ENCODE measurements at regions not wholly inside any gene's neighbourhood (a gene's known extent, or its start where the extent isn't known, plus 50 kb on each side); places are given as distances from the start of the nearest gene placed in this dataset.

DNA sequence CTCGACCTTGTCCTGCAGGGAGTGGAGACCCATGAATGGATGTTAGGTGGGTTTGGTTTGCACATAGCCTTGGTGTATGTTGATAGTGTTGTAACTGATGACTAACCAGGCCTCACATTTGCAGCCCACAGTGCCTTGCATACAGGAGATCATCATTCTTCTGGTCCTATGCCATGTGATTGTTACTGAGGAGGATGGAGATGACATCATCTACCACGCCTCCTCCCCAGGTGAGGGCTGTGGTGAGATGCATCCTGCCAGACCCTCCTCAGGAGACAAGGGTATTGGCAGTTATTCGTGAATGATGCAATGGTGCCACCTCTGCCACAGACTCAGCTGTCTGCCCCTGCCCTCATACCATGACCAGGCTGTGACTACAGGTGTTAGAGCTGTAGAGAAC lies 1294.1 kb downstream of the UQCRFS1 start:
- TF ChIP-seq MXD4 (CRISPR knock-in tag; IDR thresholded peaks at IDR 0.05; ENCODE audit: borderline replicate concordance) (no peak), TCF7 (CRISPR knock-in tag; IDR thresholded peaks at IDR 0.05; ENCODE audit: low read depth) (no peak), ZNF219 (CRISPR knock-in tag; IDR thresholded peaks at IDR 0.05; ENCODE audit: borderline replicate concordance) (no peak), NR2C2 (CRISPR knock-in tag; IDR thresholded peaks at IDR 0.05) (no peak), ESRRA (CRISPR knock-in tag; IDR thresholded peaks at IDR 0.05; ENCODE audit: borderline replicate concordance) (no peak), JUN (CRISPR knock-in tag; IDR thresholded peaks at IDR 0.05) (no peak), ELF4 (CRISPR knock-in tag; IDR thresholded peaks at IDR 0.05; ENCODE audit: low read depth) (no peak), NFYB (CRISPR knock-in tag; conservative IDR thresholded peaks at IDR 0.05; ENCODE audit: low read depth) (no peak)
- TF ChIP-seq, protein P1, sequence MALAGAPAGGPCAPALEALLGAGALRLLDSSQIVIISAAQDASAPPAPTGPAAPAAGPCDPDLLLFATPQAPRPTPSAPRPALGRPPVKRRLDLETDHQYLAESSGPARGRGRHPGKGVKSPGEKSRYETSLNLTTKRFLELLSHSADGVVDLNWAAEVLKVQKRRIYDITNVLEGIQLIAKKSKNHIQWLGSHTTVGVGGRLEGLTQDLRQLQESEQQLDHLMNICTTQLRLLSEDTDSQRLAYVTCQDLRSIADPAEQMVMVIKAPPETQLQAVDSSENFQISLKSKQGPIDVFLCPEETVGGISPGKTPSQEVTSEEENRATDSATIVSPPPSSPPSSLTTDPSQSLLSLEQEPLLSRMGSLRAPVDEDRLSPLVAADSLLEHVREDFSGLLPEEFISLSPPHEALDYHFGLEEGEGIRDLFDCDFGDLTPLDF (CRISPR knock-in tag; IDR thresholded peaks at IDR 0.05) = no peak
- TF ChIP-seq, protein P2, sequence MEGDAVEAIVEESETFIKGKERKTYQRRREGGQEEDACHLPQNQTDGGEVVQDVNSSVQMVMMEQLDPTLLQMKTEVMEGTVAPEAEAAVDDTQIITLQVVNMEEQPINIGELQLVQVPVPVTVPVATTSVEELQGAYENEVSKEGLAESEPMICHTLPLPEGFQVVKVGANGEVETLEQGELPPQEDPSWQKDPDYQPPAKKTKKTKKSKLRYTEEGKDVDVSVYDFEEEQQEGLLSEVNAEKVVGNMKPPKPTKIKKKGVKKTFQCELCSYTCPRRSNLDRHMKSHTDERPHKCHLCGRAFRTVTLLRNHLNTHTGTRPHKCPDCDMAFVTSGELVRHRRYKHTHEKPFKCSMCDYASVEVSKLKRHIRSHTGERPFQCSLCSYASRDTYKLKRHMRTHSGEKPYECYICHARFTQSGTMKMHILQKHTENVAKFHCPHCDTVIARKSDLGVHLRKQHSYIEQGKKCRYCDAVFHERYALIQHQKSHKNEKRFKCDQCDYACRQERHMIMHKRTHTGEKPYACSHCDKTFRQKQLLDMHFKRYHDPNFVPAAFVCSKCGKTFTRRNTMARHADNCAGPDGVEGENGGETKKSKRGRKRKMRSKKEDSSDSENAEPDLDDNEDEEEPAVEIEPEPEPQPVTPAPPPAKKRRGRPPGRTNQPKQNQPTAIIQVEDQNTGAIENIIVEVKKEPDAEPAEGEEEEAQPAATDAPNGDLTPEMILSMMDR (IDR thresholded peaks at IDR 0.05) = no peak
- TF ChIP-seq, protein P3, sequence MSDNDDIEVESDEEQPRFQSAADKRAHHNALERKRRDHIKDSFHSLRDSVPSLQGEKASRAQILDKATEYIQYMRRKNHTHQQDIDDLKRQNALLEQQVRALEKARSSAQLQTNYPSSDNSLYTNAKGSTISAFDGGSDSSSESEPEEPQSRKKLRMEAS (CRISPR knock-in tag; IDR thresholded peaks at IDR 0.05) = no peak

Measured in WTC11 (cell line).